GM12874 (cell line): ENCODE measurements at regions not wholly inside any gene's neighbourhood (a gene's known extent, or its start where the extent isn't known, plus 50 kb on each side); places are given as distances from the start of the nearest gene placed in this dataset.

Experiments
- TF ChIP-seq, protein P1 (sequence below): IDR thresholded peaks from 2 replicates; pipeline ENCODE4 v1.5.1; 2011; ENCODE audit warnings: low read depth, mild to moderate bottlenecking, control low read depth, low read length, moderate library complexity; ENCODE audit not compliant: insufficient read depth

DNA sequence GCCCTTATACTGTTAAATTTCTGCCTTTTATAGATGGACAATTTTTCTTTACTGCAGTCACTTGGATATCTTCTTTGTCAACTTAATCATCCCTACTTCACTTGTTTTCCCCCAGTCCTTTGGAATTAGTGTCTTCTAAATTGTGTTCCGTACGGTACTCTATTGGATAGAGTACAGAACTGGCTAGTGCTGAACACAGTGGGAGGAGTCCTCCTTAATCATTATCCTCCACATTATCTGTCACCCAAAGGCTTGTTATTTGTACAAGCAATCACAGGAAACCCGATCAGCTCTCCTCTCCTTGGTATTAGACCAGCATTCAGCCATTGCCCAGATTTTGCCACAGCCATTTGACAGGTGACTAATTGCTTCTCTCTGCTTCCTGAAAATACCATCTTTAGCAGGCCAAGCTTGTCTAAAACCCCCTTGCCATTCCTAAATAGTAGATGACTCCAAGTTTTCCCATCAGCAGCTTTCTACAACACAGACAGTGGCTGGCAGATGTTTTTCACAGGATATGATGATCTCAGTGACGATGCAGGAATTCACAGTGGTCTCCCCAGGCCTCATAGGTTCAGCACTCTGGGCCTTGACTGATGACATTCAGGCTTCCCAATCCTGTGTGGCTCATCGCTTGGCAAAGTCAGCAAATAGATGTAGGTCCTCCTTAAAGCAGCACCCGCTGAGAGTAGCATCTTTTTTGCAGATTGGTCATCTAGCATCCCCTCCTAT, 216.0 kb upstream of the RGS6 start:
- TF ChIP-seq, protein P1, sequence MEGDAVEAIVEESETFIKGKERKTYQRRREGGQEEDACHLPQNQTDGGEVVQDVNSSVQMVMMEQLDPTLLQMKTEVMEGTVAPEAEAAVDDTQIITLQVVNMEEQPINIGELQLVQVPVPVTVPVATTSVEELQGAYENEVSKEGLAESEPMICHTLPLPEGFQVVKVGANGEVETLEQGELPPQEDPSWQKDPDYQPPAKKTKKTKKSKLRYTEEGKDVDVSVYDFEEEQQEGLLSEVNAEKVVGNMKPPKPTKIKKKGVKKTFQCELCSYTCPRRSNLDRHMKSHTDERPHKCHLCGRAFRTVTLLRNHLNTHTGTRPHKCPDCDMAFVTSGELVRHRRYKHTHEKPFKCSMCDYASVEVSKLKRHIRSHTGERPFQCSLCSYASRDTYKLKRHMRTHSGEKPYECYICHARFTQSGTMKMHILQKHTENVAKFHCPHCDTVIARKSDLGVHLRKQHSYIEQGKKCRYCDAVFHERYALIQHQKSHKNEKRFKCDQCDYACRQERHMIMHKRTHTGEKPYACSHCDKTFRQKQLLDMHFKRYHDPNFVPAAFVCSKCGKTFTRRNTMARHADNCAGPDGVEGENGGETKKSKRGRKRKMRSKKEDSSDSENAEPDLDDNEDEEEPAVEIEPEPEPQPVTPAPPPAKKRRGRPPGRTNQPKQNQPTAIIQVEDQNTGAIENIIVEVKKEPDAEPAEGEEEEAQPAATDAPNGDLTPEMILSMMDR: no peak

DNA sequence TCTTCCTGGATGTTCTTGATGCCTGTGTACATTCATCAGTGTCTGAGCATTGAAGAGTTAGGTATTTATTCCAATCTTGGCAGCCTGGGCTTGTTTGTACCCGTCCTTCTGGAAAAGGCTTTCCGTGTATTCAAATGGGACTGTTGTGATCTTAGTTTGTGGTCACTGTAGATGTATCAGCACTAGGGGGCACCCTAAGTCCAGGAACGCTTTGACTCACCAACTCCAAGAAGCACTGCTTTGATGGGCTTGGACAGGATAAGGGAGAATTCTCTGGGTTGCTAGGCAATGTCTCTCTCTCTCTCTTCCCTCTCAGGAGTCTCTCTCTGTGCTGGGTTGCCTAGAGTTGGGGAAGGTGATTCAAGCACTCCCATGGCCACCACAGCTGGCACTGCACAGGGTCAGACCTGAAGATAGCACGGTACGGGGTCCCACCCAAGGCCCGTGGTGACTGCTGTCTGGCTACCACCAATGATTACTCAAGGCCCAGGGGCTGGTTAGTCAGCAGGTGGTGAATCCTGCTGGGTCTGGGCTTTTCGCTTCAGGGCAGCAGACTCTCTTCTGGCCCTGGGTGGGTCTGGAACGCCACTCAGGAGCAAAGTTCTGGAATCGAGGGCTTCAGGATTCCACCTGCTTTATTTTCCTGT, 211.1 kb upstream of the RGS6 start:
- TF ChIP-seq, protein P1: peak; percentile 52

DNA sequence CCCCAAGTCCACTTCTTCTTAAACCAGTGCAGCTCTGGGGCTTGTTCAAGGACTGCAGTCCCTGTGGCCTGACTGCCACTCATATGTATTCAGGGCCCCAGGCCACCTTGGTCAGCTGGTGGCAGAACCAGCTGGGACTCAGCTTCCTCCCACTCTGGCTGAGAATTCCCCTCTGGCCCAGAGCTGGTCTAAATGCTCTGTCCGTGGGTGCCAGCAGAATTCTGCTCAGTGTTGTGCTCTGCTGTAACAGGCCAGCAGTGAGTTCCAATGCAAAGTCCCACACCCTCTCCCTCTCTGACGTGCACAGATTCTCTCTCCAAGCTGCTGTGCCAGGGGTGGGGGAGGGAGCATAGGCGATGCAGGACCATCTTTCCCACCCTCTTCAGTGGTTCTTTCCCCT, 210.4 kb upstream of the RGS6 start:
- TF ChIP-seq, protein P1: no peak

DNA sequence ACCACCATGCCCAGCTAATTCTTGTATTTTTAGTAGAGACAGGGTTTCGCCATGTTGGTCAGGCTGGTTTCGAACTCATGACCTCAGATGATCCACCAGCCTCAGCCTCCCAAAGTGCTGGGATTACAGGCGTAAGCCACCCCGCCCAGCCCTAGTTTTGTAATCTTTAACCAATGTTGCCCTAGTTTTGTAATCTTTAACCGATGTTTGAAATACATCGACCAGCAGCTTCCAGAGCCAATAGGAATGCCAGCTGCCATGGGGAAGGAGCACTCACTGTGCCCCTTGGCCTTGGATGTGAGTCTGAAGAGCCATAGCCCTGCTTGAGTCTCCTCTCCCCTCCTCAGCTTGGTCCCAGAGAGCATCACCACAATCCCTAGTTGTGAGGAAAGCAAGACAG, 209.3 kb upstream of the RGS6 start:
- TF ChIP-seq, protein P1: no peak

DNA sequence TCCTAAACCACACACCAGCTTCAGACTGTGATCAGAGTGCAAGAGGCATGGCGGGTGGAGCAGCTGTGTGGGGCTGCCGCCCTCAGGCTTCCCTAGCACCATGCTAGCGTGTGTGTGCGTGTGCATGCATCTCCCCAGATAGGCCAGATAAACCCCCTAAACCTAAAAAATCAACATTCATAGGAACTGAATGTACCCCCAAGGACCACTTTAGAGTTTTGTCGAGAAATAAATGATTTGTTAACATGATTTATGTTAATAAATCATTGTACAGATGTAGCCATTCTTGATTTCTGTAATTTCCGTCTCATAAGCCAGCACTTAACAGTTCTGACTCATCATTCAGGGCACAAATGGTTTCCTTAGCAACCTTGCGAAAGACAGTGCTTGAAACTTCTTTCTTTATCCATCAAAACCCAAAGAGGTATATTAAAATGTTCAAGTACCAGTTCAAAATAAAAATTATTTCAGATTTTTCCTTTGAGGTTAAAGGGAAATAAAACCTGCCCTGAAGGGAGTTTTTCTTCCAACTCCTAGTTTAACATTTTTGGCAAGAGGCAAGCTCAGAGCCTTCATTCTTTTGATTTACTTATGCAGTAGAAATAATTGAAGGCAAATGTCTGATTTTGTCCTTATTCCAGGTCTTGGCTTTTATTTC, 206.2 kb upstream of the RGS6 start:
- TF ChIP-seq, protein P1: no peak

- TF ChIP-seq, protein P1: no peak
Observed at GRCh38 chr14:71726580-71727021, 205.6 kb upstream of the RGS6 start.

- TF ChIP-seq, protein P1: no peak
Observed at GRCh38 chr14:71728386-71728785, 203.8 kb upstream of the RGS6 start.
